OCI-LY3 (cell line): ENCODE measurements at regions not wholly inside any gene's neighbourhood (a gene's known extent, or its start where the extent isn't known, plus 50 kb on each side); places are given as distances from the start of the nearest gene placed in this dataset.

Experiments used
- EZH2phosphoT487 ChIP-seq: fragments of 200-600 bp; shearing (Covaris generic); IDR thresholded peaks from 2 replicates; pipeline ENCODE4 v1.6.1; 2018; ENCODE audit warnings: antibody characterized with exemption, mixed run types, low read depth
- TF ChIP-seq, protein P1 (sequence below): fragments of 200-600, 300-600 bp; sonication (generic); IDR thresholded peaks from 2 replicates; pipeline ENCODE4 v1.5.1; 2014; ENCODE audit warnings: antibody characterized with exemption, low read length, low read depth

DNA sequence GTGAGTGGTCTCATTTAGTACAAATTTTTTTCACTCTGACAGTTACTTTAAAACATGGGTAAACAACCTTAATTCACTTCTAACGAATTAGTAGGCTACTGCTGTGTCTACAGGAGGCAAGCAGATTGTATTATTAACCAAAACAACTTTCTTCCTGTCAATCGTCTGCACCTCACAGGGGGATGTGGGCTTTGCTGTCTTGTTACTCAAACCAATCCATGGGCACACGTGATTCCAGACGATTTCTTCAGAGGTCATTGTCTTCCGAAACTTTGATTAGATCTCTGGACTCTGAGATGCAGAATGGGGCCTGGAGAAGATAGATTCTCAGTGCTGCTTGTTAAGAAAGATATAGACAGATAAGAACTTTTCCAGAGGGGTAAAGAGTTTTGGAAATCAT lies 327.8 kb downstream of the DHX15 start:
- TF ChIP-seq, protein P1, sequence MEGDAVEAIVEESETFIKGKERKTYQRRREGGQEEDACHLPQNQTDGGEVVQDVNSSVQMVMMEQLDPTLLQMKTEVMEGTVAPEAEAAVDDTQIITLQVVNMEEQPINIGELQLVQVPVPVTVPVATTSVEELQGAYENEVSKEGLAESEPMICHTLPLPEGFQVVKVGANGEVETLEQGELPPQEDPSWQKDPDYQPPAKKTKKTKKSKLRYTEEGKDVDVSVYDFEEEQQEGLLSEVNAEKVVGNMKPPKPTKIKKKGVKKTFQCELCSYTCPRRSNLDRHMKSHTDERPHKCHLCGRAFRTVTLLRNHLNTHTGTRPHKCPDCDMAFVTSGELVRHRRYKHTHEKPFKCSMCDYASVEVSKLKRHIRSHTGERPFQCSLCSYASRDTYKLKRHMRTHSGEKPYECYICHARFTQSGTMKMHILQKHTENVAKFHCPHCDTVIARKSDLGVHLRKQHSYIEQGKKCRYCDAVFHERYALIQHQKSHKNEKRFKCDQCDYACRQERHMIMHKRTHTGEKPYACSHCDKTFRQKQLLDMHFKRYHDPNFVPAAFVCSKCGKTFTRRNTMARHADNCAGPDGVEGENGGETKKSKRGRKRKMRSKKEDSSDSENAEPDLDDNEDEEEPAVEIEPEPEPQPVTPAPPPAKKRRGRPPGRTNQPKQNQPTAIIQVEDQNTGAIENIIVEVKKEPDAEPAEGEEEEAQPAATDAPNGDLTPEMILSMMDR: no peak
- no peak for TF ChIP-seq EZH2phosphoT487
